NB4 (cell line): ENCODE measurements at regions not wholly inside any gene's neighbourhood (a gene's known extent, or its start where the extent isn't known, plus 50 kb on each side); places are given as distances from the start of the nearest gene placed in this dataset.

ENCODE experiments used
- CTCF ChIP-seq: IDR thresholded peaks from one replicate; pipeline ENCODE4 v1.5.1; 2012; ENCODE audit warnings: low read depth, low read length
- POLR2A ChIP-seq: IDR thresholded peaks from 2 replicates; pipeline ENCODE4 v1.6.1; 2011; ENCODE audit warnings: mild to moderate bottlenecking; ENCODE audit not compliant: insufficient read length; ENCODE audit errors: extremely low read depth

- TF ChIP-seq POLR2A (no peak), CTCF (no peak)
These were observed 260.2 kb upstream of the IRAK1BP1 start for GRCh38 chr6:78607189-78607588.
